Naive B cell (primary cell): ENCODE measurements at regions not wholly inside any gene's neighbourhood (a gene's known extent, or its start where the extent isn't known, plus 50 kb on each side); places are given as distances from the start of the nearest gene placed in this dataset.
"Not testable (repeated sequence)": the region's sequence is repeated elsewhere in the genome, so short reads cannot be mapped to it uniquely, and the experiment has no call there.

Experiments used
- ATAC-seq, 2 donors: fragments of 150-1000 bp; cut with Tn5 transposase; 2 replicates each; pipeline ENCODE4 v1.10.0; 2021; ENCODE audit warnings: low read depth in 2 of 2, mild to moderate bottlenecking in 2 of 2, moderate library complexity in 2 of 2
- DNase-seq: peaks from one replicate; pipeline ENCODE4 v3.0.0; 2022
- H3K27ac Mint-ChIP-seq, 6 donors: one replicate each; pipeline ENCODE4 v1.8.0; 2020 to 2022; ENCODE audit warnings: mild to moderate bottlenecking in 6 of 6, mixed read lengths in 6 of 6, moderate library complexity in 5 of 6, inconsistent platforms in 2 of 6
- H3K27me3 Mint-ChIP-seq, 3 donors: one replicate each; pipeline ENCODE4 v1.8.0; 2021 to 2022; ENCODE audit warnings: mixed read lengths in 3 of 3, mild to moderate bottlenecking in 1 of 3
- H3K36me3 Mint-ChIP-seq, 2 donors: one replicate each; pipeline ENCODE4 v1.8.0; 2020 to 2022; ENCODE audit warnings: mixed read lengths in 2 of 2, inconsistent platforms in 1 of 2, mild to moderate bottlenecking in 1 of 2
- H3K4me1 Mint-ChIP-seq, 3 donors: one replicate each; pipeline ENCODE4 v1.8.0; 2020 to 2022; ENCODE audit warnings: mixed read lengths in 3 of 3, inconsistent platforms in 1 of 3, mild to moderate bottlenecking in 1 of 3, moderate library complexity in 1 of 3
- H3K4me3 Mint-ChIP-seq, 8 donors: one replicate each; pipeline ENCODE4 v1.8.0; 2020 to 2022; ENCODE audit warnings: mild to moderate bottlenecking in 8 of 8, mixed read lengths in 8 of 8, moderate library complexity in 8 of 8, inconsistent platforms in 2 of 8
- H3K9me3 Mint-ChIP-seq, 7 donors: one replicate each; pipeline ENCODE4 v1.8.0; 2020 to 2022; ENCODE audit warnings: mixed read lengths in 7 of 7, mild to moderate bottlenecking in 5 of 7, inconsistent platforms in 2 of 7, moderate library complexity in 1 of 7

GRCh38 chr18:10179326-10179725 is 265.5 kb downstream of the VAPA start:
- Mint-ChIP-seq H3K27ac (peak overlapping the region in 5 of 6 donors; percentile 10 to 91 (median 39)), H3K4me1 (peaks cover 18 to 27% (median 24%) of the 10 kb centered on the region in 3 donors), H3K9me3 (peaks cover 0 to 21% (median 5%) of the 10 kb centered on the region in 7 donors), H3K4me3 (peak overlapping the region in 6 of 8 donors; percentile 12 to 72 (median 38))
- peak; percentile 7 for DNase-seq
- H3K27me3 Mint-ChIP-seq, H3K36me3 Mint-ChIP-seq, ATAC-seq: not testable (repeated sequence)

DNA sequence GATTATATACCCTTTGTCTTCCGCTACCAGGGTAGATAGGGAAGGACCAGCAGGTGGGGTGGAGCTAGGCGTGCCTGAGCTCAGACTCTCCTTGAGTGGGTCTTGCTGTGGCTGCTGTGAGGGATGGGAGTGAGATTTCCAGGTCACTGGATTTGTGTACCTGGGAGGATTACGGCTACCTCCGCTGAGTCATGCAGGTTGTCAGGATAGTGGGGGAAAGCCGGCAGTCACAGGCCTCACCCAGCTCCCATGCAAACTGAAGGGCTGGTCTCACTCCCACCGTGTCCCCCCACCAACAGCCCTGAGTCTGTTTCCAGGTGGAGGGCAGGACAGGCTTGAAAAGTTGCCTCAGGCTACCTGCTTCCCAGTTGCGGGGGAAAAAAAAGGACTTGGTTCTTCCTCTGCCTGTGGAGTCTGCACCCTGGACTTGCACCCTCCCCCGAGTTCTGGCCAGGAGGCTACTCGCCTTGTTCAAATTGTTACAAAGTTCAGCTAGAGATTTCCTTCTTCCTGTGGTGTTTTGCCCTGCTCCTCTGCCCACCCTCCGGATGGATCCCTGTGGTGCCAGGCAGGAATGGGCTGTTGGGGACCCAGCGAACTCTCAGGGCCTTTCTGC is 268.3 kb downstream of the VAPA start:
- ATAC-seq (no peak), DNase-seq (no peak)
- peaks cover 13 to 15% (median 14%) of the 10 kb centered on the region in 3 donors for H3K4me1 Mint-ChIP-seq
- no peaks in the 10 kb centered on the region for H3K27me3 Mint-ChIP-seq
- H3K27ac Mint-ChIP-seq, result peak overlapping the region in 1 of 6 donors; percentile 71
- H3K9me3 Mint-ChIP-seq, result peaks cover 0 to 21% (median 9%) of the 10 kb centered on the region in 7 donors
- no peaks in the 10 kb centered on the region for H3K36me3 Mint-ChIP-seq
- no peak overlapping the region for H3K4me3 Mint-ChIP-seq

DNA sequence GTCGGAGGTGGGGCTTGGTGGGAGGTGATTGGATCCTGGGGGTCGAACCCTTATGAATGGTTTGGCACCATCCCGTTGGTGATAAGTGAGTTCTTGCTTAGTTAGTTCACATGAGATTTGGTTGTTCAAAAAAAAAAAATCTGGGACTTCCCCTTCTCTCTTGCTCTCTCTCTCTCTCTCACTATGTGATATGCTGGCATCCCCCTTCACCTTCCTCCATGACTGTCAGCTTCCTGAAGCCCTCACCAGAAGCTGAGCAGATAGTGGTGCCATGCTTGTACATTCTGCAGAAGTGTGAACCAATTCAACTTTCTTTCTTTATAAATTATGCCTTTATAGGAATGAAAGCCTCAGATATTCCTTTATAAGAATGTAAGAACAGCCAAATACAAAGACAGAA is 269.7 kb upstream of the APCDD1 start:
- H3K4me3 Mint-ChIP-seq, result no peak overlapping the region
- peaks cover 0 to 10% (median 5%) of the 10 kb centered on the region in 7 donors for H3K9me3 Mint-ChIP-seq
- no peaks in the 10 kb centered on the region for H3K36me3 Mint-ChIP-seq
- peak overlapping the region in 4 of 6 donors; percentile 6 to 87 (median 33) for H3K27ac Mint-ChIP-seq
- peak; percentile 79 to 88 for ATAC-seq
- DNase-seq, result no peak
- peaks cover 0 to 6% (median 0%) of the 10 kb centered on the region in 3 donors for H3K27me3 Mint-ChIP-seq
- H3K4me1 Mint-ChIP-seq, result peaks cover 6 to 9% (median 7%) of the 10 kb centered on the region in 3 donors

- ATAC-seq, result no peak
- DNase-seq, result no peak
- H3K4me1 Mint-ChIP-seq, result peaks cover 6 to 9% (median 7%) of the 10 kb centered on the region in 3 donors
- H3K27ac Mint-ChIP-seq, result peak overlapping the region in 1 of 6 donors; percentile 33
- peaks cover 0 to 8% (median 0%) of the 10 kb centered on the region in 3 donors for H3K27me3 Mint-ChIP-seq
- no peak overlapping the region for H3K4me3 Mint-ChIP-seq
- H3K36me3 Mint-ChIP-seq, result no peaks in the 10 kb centered on the region
- H3K9me3 Mint-ChIP-seq, result peaks cover 0 to 5% (median 3%) of the 10 kb centered on the region in 7 donors
Observed at GRCh38 chr18:10188971-10189810, 265.2 kb upstream of the APCDD1 start.

- DNase-seq (no peak), ATAC-seq (no peak)
- peaks cover 0 to 5% (median 3%) of the 10 kb centered on the region in 7 donors for H3K9me3 Mint-ChIP-seq
- peak overlapping the region in 1 of 6 donors; percentile 53 for H3K27ac Mint-ChIP-seq
- peaks cover 0 to 8% (median 0%) of the 10 kb centered on the region in 3 donors for H3K27me3 Mint-ChIP-seq
- no peaks in the 10 kb centered on the region for H3K36me3 Mint-ChIP-seq
- H3K4me3 Mint-ChIP-seq, result no peak overlapping the region
- peaks cover 0 to 4% (median 0%) of the 10 kb centered on the region in 3 donors for H3K4me1 Mint-ChIP-seq
Observed at GRCh38 chr18:10190564-10190963, 263.9 kb upstream of the APCDD1 start.

- Mint-ChIP-seq H3K27me3 (peaks cover 0 to 8% (median 0%) of the 10 kb centered on the region in 3 donors), H3K9me3 (peaks cover 0 to 1% (median 0%) of the 10 kb centered on the region in 7 donors), H3K27ac (no peak overlapping the region), H3K36me3 (no peaks in the 10 kb centered on the region), H3K4me3 (no peak overlapping the region), H3K4me1 (no peaks in the 10 kb centered on the region)
- ATAC-seq, result no peak
- DNase-seq, result no peak
Observed at GRCh38 chr18:10193444-10193843, 261.0 kb upstream of the APCDD1 start.

DNA sequence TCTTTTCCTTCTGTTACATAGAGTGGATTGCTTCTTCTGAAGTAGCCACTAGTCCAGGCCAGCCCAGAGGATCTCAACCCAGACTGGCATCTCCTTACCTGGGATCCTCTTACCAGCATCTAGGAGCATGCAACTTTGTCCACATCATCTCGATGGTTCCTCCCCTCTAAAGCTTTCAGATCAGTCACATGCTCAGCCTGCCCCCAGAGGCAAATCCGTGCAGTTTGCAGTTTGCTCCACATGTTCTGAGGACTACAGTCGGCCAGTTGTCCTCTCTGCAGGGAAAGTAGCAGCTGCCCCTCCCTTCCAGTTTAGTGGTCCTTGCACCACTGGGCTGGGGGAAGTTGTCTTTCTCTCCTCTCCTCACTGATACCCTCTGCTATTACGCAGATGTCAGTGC is 259.8 kb upstream of the APCDD1 start:
- Mint-ChIP-seq H3K27ac (no peak overlapping the region), H3K36me3 (no peaks in the 10 kb centered on the region), H3K27me3 (peaks cover 0 to 4% (median 0%) of the 10 kb centered on the region in 3 donors), H3K4me1 (no peaks in the 10 kb centered on the region), H3K4me3 (no peak overlapping the region), H3K9me3 (no peaks in the 10 kb centered on the region)
- ATAC-seq (no peak), DNase-seq (no peak)

DNA sequence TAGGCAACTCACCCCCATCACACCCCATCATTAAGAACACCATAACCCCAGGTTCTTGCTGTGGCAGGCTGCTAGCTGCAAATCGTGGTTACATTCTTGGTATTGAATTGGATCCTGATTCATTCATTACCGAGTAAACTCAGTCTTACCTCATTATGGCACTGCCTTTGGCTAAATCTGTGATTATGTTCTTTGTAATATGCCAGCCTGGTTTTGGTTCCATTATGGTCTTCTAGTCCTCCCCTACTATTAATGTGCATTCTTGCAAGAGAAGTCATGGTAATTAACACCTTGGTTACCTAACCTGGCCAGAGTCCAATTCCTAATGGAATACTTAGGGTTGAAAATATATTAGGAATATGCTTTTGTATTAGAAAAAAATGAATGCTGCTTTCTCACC is 258.9 kb upstream of the APCDD1 start:
- H3K27ac Mint-ChIP-seq, result no peak overlapping the region
- H3K36me3 Mint-ChIP-seq, result no peaks in the 10 kb centered on the region
- H3K4me3 Mint-ChIP-seq, result no peak overlapping the region
- no peaks in the 10 kb centered on the region for H3K9me3 Mint-ChIP-seq
- no peak for ATAC-seq
- DNase-seq, result no peak
- no peaks in the 10 kb centered on the region for H3K27me3 Mint-ChIP-seq
- H3K4me1 Mint-ChIP-seq, result no peaks in the 10 kb centered on the region

DNA sequence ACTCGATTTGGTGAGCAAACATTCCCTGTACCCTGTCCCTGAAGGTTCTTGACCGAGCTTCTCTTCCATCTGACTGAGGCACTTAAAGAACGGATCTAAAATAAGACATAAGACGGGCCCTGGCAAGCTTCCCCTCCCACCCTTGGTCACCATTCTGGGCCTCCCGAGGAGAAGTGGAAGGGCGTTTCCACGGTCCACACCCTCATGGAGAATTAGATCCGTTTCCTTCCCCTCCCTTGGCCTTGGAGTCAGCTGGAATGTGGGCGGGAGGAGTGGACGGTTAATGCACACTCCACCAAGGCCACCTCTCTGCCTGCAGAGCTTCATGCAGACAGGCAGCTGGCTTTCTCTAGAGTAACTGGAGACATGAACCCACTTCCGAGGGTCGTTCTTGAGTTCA is 257.3 kb upstream of the APCDD1 start:
- ATAC-seq (no peak), DNase-seq (no peak)
- no peak overlapping the region for H3K4me3 Mint-ChIP-seq
- H3K4me1 Mint-ChIP-seq, result peaks cover 0 to 6% (median 0%) of the 10 kb centered on the region in 3 donors
- H3K27me3 Mint-ChIP-seq, result peaks cover 0 to 4% (median 0%) of the 10 kb centered on the region in 3 donors
- no peaks in the 10 kb centered on the region for H3K36me3 Mint-ChIP-seq
- H3K27ac Mint-ChIP-seq, result no peak overlapping the region
- H3K9me3 Mint-ChIP-seq, result no peaks in the 10 kb centered on the region

DNA sequence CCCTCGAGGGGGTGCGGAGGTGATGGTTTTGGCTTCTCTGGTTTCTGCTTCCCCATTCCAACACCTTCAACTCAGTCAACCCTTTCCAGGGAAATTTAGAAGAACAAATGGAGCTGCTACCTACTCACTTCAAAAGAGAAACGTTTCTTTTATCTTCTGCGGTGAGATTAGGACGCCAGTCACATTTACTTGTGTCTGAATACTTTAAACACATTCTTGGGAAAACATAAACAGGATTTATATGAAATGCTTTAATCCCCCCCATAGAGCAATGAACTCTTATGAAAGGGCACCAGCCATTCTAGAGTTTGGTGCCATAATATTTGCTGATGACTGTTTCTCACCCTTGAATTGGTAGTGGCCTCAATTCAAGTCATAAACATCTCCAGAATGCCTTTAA is 253.2 kb upstream of the APCDD1 start:
- Mint-ChIP-seq H3K4me1 (peaks cover 0 to 6% (median 0%) of the 10 kb centered on the region in 3 donors), H3K27me3 (peaks cover 4 to 6% (median 4%) of the 10 kb centered on the region in 3 donors), H3K9me3 (no peaks in the 10 kb centered on the region), H3K27ac (peak overlapping the region in 1 of 6 donors; percentile 11), H3K4me3 (no peak overlapping the region), H3K36me3 (no peaks in the 10 kb centered on the region)
- DNase-seq (no peak), ATAC-seq (no peak)

GRCh38 chr18:10201659-10202058 is 252.8 kb upstream of the APCDD1 start:
- H3K27me3 Mint-ChIP-seq, result peaks cover 4 to 10% (median 8%) of the 10 kb centered on the region in 3 donors
- peaks cover 0 to 6% (median 0%) of the 10 kb centered on the region in 3 donors for H3K4me1 Mint-ChIP-seq
- no peaks in the 10 kb centered on the region for H3K9me3 Mint-ChIP-seq
- no peak overlapping the region for H3K27ac Mint-ChIP-seq
- DNase-seq (no peak), ATAC-seq (no peak)
- H3K36me3 Mint-ChIP-seq, result no peaks in the 10 kb centered on the region
- no peak overlapping the region for H3K4me3 Mint-ChIP-seq

GRCh38 chr18:10202845-10203321 is 251.6 kb upstream of the APCDD1 start:
- Mint-ChIP-seq H3K27ac (no peak overlapping the region), H3K9me3 (no peaks in the 10 kb centered on the region), H3K36me3 (peaks cover 0 to 3% of the 10 kb centered on the region in 2 donors), H3K4me1 (peaks cover 0 to 6% (median 0%) of the 10 kb centered on the region in 3 donors), H3K4me3 (no peak overlapping the region), H3K27me3 (peaks cover 8 to 14% (median 11%) of the 10 kb centered on the region in 3 donors)
- DNase-seq (no peak), ATAC-seq (no peak)

- Mint-ChIP-seq H3K27me3 (peaks cover 8 to 14% (median 11%) of the 10 kb centered on the region in 3 donors), H3K27ac (peak overlapping the region in 1 of 6 donors; percentile 86), H3K4me1 (peaks cover 0 to 6% (median 0%) of the 10 kb centered on the region in 3 donors), H3K9me3 (no peaks in the 10 kb centered on the region), H3K4me3 (no peak overlapping the region), H3K36me3 (peaks cover 0 to 3% of the 10 kb centered on the region in 2 donors)
- ATAC-seq, result no peak
- DNase-seq, result no peak
Observed at GRCh38 chr18:10205151-10205550, 249.3 kb upstream of the APCDD1 start.
